ENCODE measurements at regions not wholly inside any gene's neighbourhood (a gene's known extent, or its start where the extent isn't known, plus 50 kb on each side); places are given as distances from the start of the nearest gene placed in this dataset.

GRCh38 chr11:70603114-70603755 is 204.9 kb downstream of the CTTN start:
- ChIA-PET POLR2A (no interaction called here), CTCF (interaction anchor here (1.5 kb wide), 1 partner anchor 9 kb away, joined by 5 read pairs; no protein-coding TSS in a partner anchor)
- peaks cover 0 to 27% (median 12%) of the 10 kb centered on the region in 4 experiments for H3K4me1 ChIP-seq (ENCODE audit: control extremely low read depth in 1 of 4, control insufficient read depth in 4 of 4, insufficient read depth in 4 of 4, low read length in 3 of 4)
- DNase-seq, result peak in 2 of 3 donors; percentile 71 to 84
- H3K27me3 ChIP-seq (replicated peaks in 2 of 5; ENCODE audit: control insufficient read depth in 4 of 5, insufficient read depth in 5 of 5, low read length in 4 of 5), result no peaks in the 10 kb centered on the region
- H3K4me3 ChIP-seq (ENCODE audit: control insufficient read depth in 1 of 7, extremely low read depth in 1 of 7, insufficient read depth in 4 of 7, low read depth in 2 of 7, low read length in 6 of 7), result no peak overlapping the region
- 31% methylated on average over 8 of the region's 10 CpGs for WGBS (ENCODE audit: insufficient coverage)
- H3K36me3 ChIP-seq (ENCODE audit: control insufficient read depth in 4 of 4, insufficient read depth in 4 of 4, low read length in 3 of 4), result no peaks in the 10 kb centered on the region
- no peaks in the 10 kb centered on the region for H3K9me3 ChIP-seq (ENCODE audit: control extremely low read depth in 1 of 5, control insufficient read depth in 4 of 5, insufficient read depth in 2 of 5, low read depth in 1 of 5, low read length in 4 of 5)
- no peak overlapping the region for H3K27ac ChIP-seq (ENCODE audit: insufficient read depth in 1 of 2, low read depth in 1 of 2, low read length in 2 of 2, poor library complexity in 1 of 2, severe bottlenecking in 2 of 2)

DNA sequence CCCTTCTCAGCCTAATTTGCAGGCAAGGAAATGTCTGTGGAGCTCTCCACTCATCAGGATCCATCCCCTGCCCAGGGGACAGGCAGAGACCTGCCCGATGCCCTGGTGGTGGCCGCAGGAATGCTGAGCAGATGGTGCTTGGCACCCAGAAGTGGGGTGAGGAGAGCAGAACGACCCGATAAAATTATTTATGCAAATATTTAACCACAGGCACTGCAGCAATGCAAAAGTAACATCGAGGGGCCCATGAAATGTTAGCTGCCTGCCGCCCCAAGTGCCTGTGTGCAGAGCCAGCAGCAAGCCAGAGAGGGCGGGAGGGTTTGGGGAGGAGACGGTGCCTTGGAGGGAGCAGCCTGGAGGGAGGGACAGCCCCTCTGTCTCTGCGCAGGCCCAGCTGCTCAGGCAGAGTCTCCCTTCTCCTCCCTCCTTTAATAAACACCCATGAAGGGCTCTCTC is 205.5 kb downstream of the CTTN start:
- CTCF ChIA-PET, result no interaction called here
- POLR2A ChIA-PET, result no interaction called here
- WGBS (ENCODE audit: insufficient coverage), result 77% methylated on average over 5 of the region's 9 CpGs

DNA sequence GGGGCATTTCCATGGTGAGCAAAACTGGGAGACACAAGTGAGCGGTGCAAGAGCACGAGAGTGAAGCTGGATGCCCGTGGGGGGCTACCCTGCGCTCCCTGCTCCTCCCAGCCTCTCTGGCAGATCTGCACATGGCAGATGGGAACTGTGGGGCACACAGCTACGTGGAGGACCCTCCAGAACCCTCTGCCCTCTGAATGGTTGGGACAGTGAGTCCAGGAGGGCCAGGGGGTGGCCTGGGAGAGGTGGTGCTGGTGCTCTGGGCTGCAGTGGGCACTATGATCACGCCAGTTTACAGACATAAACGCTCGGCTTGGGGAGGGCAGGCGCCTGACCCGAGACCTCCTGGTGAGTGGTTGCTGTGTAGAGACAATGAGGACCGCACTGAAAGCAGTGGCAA is 205.9 kb downstream of the CTTN start:
- no peaks in the 10 kb centered on the region for H3K27me3 ChIP-seq (replicated peaks in 2 of 5; ENCODE audit: control insufficient read depth in 4 of 5, insufficient read depth in 5 of 5, low read length in 4 of 5)
- peaks cover 0 to 33% (median 12%) of the 10 kb centered on the region in 4 experiments for H3K4me1 ChIP-seq (ENCODE audit: control extremely low read depth in 1 of 4, control insufficient read depth in 4 of 4, insufficient read depth in 4 of 4, low read length in 3 of 4)
- H3K4me3 ChIP-seq (ENCODE audit: control insufficient read depth in 1 of 7, extremely low read depth in 1 of 7, insufficient read depth in 4 of 7, low read depth in 2 of 7, low read length in 6 of 7), result no peak overlapping the region
- over 99% methylated on average over 10 of the region's 11 CpGs for WGBS (ENCODE audit: insufficient coverage)
- H3K9me3 ChIP-seq (ENCODE audit: control extremely low read depth in 1 of 5, control insufficient read depth in 4 of 5, insufficient read depth in 2 of 5, low read depth in 1 of 5, low read length in 4 of 5), result no peaks in the 10 kb centered on the region
- ChIA-PET CTCF (no interaction called here), POLR2A (no interaction called here)
- DNase-seq, result no peak
- H3K36me3 ChIP-seq (ENCODE audit: control insufficient read depth in 4 of 4, insufficient read depth in 4 of 4, low read length in 3 of 4), result no peaks in the 10 kb centered on the region
- H3K27ac ChIP-seq (ENCODE audit: insufficient read depth in 1 of 2, low read depth in 1 of 2, low read length in 2 of 2, poor library complexity in 1 of 2, severe bottlenecking in 2 of 2), result no peak overlapping the region

More for the DNA sequence above, 205.5 kb downstream of the CTTN start:
- no peak overlapping the region for H3K27ac ChIP-seq (ENCODE audit: insufficient read depth in 1 of 2, low read depth in 1 of 2, low read length in 2 of 2, poor library complexity in 1 of 2, severe bottlenecking in 2 of 2)
- H3K36me3 ChIP-seq (ENCODE audit: control insufficient read depth in 4 of 4, insufficient read depth in 4 of 4, low read length in 3 of 4), result no peaks in the 10 kb centered on the region
- peaks cover 0 to 29% (median 12%) of the 10 kb centered on the region in 4 experiments for H3K4me1 ChIP-seq (ENCODE audit: control extremely low read depth in 1 of 4, control insufficient read depth in 4 of 4, insufficient read depth in 4 of 4, low read length in 3 of 4)
- H3K9me3 ChIP-seq (ENCODE audit: control extremely low read depth in 1 of 5, control insufficient read depth in 4 of 5, insufficient read depth in 2 of 5, low read depth in 1 of 5, low read length in 4 of 5), result no peaks in the 10 kb centered on the region
- H3K27me3 ChIP-seq (replicated peaks in 2 of 5; ENCODE audit: control insufficient read depth in 4 of 5, insufficient read depth in 5 of 5, low read length in 4 of 5), result no peaks in the 10 kb centered on the region
- H3K4me3 ChIP-seq (ENCODE audit: control insufficient read depth in 1 of 7, extremely low read depth in 1 of 7, insufficient read depth in 4 of 7, low read depth in 2 of 7, low read length in 6 of 7), result no peak overlapping the region
- DNase-seq, result no peak

DNA sequence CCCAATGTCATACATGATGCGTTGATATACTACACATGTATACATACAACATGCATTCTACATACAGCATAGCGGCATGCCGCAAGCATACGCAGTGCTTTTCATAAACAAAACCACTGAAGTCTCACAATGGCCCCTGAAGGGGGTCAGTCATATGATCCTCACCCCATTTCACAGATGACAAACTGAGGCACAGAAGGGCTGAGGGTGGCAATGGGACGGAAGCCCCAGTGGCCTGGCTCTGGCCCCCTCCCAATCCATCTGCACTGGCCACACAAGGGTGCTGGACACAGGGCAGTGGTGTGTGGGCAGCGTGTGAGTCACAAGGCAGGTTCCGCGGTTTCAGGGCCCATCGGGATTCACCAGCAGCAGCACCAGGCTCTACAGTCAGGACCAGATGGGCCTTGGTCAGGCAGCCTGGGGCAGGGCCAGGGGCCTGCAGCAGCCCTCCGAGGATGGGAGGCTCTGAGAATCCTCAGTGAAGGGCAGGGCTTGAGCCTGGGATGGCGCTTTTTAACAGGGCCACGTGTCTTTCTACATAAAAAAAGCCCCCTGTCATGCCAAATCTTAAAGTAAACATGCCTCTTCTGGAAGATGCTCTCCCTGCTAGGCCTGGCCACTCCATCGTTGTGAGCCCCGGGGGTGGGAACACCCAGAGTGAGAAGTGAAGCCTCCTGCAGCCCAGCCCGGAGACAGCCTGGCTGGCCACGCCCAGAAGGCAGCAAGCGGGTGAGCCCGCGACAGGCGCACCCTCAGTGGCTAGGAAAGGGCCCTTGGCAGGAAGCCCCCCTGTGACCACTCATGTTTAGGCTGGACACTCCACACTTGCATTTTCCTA is 206.5 kb downstream of the CTTN start:
- DNase-seq, result no peak
- Histone ChIP-seq H3K4me3 (ENCODE audit: control insufficient read depth in 1 of 7, extremely low read depth in 1 of 7, insufficient read depth in 4 of 7, low read depth in 2 of 7, low read length in 6 of 7) (no peak overlapping the region), H3K36me3 (ENCODE audit: control insufficient read depth in 4 of 4, insufficient read depth in 4 of 4, low read length in 3 of 4) (no peaks in the 10 kb centered on the region), H3K27me3 (replicated peaks in 2 of 5; ENCODE audit: control insufficient read depth in 4 of 5, insufficient read depth in 5 of 5, low read length in 4 of 5) (no peaks in the 10 kb centered on the region), H3K9me3 (ENCODE audit: control extremely low read depth in 1 of 5, control insufficient read depth in 4 of 5, insufficient read depth in 2 of 5, low read depth in 1 of 5, low read length in 4 of 5) (no peaks in the 10 kb centered on the region), H3K27ac (ENCODE audit: insufficient read depth in 1 of 2, low read depth in 1 of 2, low read length in 2 of 2, poor library complexity in 1 of 2, severe bottlenecking in 2 of 2) (no peak overlapping the region), H3K4me1 (ENCODE audit: control extremely low read depth in 1 of 4, control insufficient read depth in 4 of 4, insufficient read depth in 4 of 4, low read length in 3 of 4) (peaks cover 0 to 33% (median 12%) of the 10 kb centered on the region in 4 experiments)
- ChIA-PET POLR2A (no interaction called here), CTCF (no interaction called here)
- 92% methylated on average over 17 of the region's 20 CpGs for WGBS (ENCODE audit: insufficient coverage)

- Histone ChIP-seq H3K4me1 (ENCODE audit: control extremely low read depth in 1 of 4, control insufficient read depth in 4 of 4, insufficient read depth in 4 of 4, low read length in 3 of 4) (peaks cover 0 to 33% (median 13%) of the 10 kb centered on the region in 4 experiments), H3K4me3 (ENCODE audit: control insufficient read depth in 1 of 7, extremely low read depth in 1 of 7, insufficient read depth in 4 of 7, low read depth in 2 of 7, low read length in 6 of 7) (no peak overlapping the region), H3K36me3 (ENCODE audit: control insufficient read depth in 4 of 4, insufficient read depth in 4 of 4, low read length in 3 of 4) (no peaks in the 10 kb centered on the region), H3K27ac (ENCODE audit: insufficient read depth in 1 of 2, low read depth in 1 of 2, low read length in 2 of 2, poor library complexity in 1 of 2, severe bottlenecking in 2 of 2) (no peak overlapping the region), H3K9me3 (ENCODE audit: control extremely low read depth in 1 of 5, control insufficient read depth in 4 of 5, insufficient read depth in 2 of 5, low read depth in 1 of 5, low read length in 4 of 5) (no peaks in the 10 kb centered on the region), H3K27me3 (replicated peaks in 2 of 5; ENCODE audit: control insufficient read depth in 4 of 5, insufficient read depth in 5 of 5, low read length in 4 of 5) (no peaks in the 10 kb centered on the region)
- WGBS (ENCODE audit: insufficient coverage), result 96% methylated on average over 12 of the region's 14 CpGs
- CTCF ChIA-PET, result no interaction called here
- POLR2A ChIA-PET, result no interaction called here
- no peak for DNase-seq
Measured at GRCh38 chr11:70605468-70605815, 207.1 kb downstream of the CTTN start.

- H3K4me3 ChIP-seq (ENCODE audit: control insufficient read depth in 1 of 7, extremely low read depth in 1 of 7, insufficient read depth in 4 of 7, low read depth in 2 of 7, low read length in 6 of 7), result no peak overlapping the region
- CTCF ChIA-PET, result no interaction called here
- H3K27ac ChIP-seq (ENCODE audit: insufficient read depth in 1 of 2, low read depth in 1 of 2, low read length in 2 of 2, poor library complexity in 1 of 2, severe bottlenecking in 2 of 2), result no peak overlapping the region
- H3K4me1 ChIP-seq (ENCODE audit: control extremely low read depth in 1 of 4, control insufficient read depth in 4 of 4, insufficient read depth in 4 of 4, low read length in 3 of 4), result peaks cover 0 to 36% (median 15%) of the 10 kb centered on the region in 4 experiments
- no peak for DNase-seq
- no CpG with 5 or more reads among the region's 5 CpGs for WGBS (ENCODE audit: insufficient coverage)
- peaks cover 0 to 1% (median 0%) of the 10 kb centered on the region in 5 experiments for H3K27me3 ChIP-seq (replicated peaks in 2 of 5; ENCODE audit: control insufficient read depth in 4 of 5, insufficient read depth in 5 of 5, low read length in 4 of 5)
- no peaks in the 10 kb centered on the region for H3K9me3 ChIP-seq (ENCODE audit: control extremely low read depth in 1 of 5, control insufficient read depth in 4 of 5, insufficient read depth in 2 of 5, low read depth in 1 of 5, low read length in 4 of 5)
- H3K36me3 ChIP-seq (ENCODE audit: control insufficient read depth in 4 of 4, insufficient read depth in 4 of 4, low read length in 3 of 4), result no peaks in the 10 kb centered on the region
- POLR2A ChIA-PET, result no interaction called here
Measured at GRCh38 chr11:70605846-70606245, 207.5 kb downstream of the CTTN start.

DNA sequence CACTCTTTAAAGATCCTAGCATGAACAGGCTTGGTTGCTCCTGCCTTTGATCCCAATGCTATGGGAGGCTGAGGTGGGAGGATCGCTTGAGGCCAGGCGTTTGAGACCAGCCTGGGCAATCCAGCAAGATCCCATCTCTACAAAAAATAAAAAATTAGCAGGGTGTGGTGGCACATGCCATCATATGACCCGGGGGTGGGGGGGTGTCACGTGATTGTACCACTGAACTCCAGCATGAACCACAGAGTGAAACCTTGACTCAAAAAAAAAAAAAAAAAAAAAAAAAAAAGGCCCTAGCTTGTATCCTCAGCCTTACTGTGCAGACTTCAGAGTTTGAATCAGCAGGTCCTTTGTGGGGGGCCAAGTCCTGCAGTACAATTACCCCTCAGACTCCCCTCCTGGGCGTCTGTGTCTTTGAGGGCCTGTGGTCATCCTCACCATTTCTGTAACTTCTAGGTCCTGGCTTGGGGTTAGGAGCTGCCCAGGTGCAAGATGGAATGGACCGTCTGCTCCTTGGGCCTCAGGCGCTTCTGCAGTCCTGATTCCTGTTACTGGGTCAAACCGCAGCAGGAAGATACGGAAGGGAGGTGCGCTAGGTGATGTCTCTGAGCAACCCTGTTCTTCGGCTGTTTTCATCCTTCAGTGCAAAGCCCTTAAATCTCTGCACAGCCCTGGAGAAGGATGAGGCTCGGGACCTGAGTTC is 208.1 kb downstream of the CTTN start:
- ChIA-PET CTCF (no interaction called here), POLR2A (no interaction called here)
- Histone ChIP-seq H3K27ac (ENCODE audit: insufficient read depth in 1 of 2, low read depth in 1 of 2, low read length in 2 of 2, poor library complexity in 1 of 2, severe bottlenecking in 2 of 2) (no peak overlapping the region), H3K27me3 (replicated peaks in 2 of 5; ENCODE audit: control insufficient read depth in 4 of 5, insufficient read depth in 5 of 5, low read length in 4 of 5) (peaks cover 0 to 3% (median 2%) of the 10 kb centered on the region in 5 experiments), H3K9me3 (ENCODE audit: control extremely low read depth in 1 of 5, control insufficient read depth in 4 of 5, insufficient read depth in 2 of 5, low read depth in 1 of 5, low read length in 4 of 5) (no peaks in the 10 kb centered on the region), H3K4me1 (ENCODE audit: control extremely low read depth in 1 of 4, control insufficient read depth in 4 of 4, insufficient read depth in 4 of 4, low read length in 3 of 4) (peaks cover 0 to 42% (median 18%) of the 10 kb centered on the region in 4 experiments), H3K36me3 (ENCODE audit: control insufficient read depth in 4 of 4, insufficient read depth in 4 of 4, low read length in 3 of 4) (no peaks in the 10 kb centered on the region), H3K4me3 (ENCODE audit: control insufficient read depth in 1 of 7, extremely low read depth in 1 of 7, insufficient read depth in 4 of 7, low read depth in 2 of 7, low read length in 6 of 7) (no peak overlapping the region)
- DNase-seq, result peak in 2 of 3 donors; percentile 17 to 36
- WGBS (ENCODE audit: insufficient coverage), result 70% methylated on average over 8 of the region's 12 CpGs
